ENCODE measurements at regions not wholly inside any gene's neighbourhood (a gene's known extent, or its start where the extent isn't known, plus 50 kb on each side); places are given as distances from the start of the nearest gene placed in this dataset.

DNA sequence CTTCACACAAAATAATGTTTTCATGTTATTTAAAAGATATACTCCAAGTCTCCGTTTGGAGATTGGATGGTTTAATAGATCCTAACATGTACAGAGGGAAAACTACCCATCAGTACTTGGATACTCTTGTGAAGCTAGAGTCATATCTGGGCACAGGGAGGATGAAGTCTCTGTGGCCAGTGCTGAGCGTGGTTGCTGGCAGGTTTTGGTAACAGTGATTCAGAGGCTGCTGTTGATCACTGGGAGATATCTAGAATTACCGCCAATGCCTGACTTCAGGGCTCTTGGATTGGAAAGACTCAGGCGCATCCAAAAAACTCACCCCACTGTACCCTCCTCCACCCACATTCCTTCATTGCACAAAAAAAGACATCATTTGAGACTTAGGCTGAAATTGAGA, 107.2 kb upstream of the PGRMC2 start:
- no peak overlapping the region for H3K4me2 ChIP-seq (ENCODE audit: low read depth, low read length)
- H3K4me3 ChIP-seq (ENCODE audit: insufficient read depth, low read depth, low read length) = no peak overlapping the region
- CTCF ChIA-PET = interaction anchor here (0.6 to 1.0 kb wide), 3 partner anchors 8 to 166 kb away, joined by 3 to 4 read pairs (median 3); no protein-coding TSS in a partner anchor
- peaks cover 7% of the 10 kb centered on the region for H3K4me1 ChIP-seq (ENCODE audit: control insufficient read depth, insufficient read depth, low read length)
- no peak overlapping the region for H4K91ac ChIP-seq (ENCODE audit: insufficient read depth, low read depth, low read length)
- H2AK5ac ChIP-seq (ENCODE audit: low read depth, low read length) = no peak overlapping the region
- H2BK20ac ChIP-seq (ENCODE audit: low read depth, low read length) = peak overlapping the region; percentile 26; the same call in 1 of the 2 replicates
- no peak overlapping the region for H3K56ac ChIP-seq (ENCODE audit: extremely low read depth, insufficient read depth, low read length)
- no peak overlapping the region for H3K4ac ChIP-seq (ENCODE audit: low read depth, low read length)
- H2AK9ac ChIP-seq (replicated peaks; ENCODE audit: low read depth, low read length, poor library complexity) = peak overlapping the region; percentile 66
- intact Hi-C loops (cut with micrococcal nuclease) = loop anchor here (1.0 kb wide), 1 partner anchor 110 kb away; no protein-coding TSS in a partner anchor
- H2BK120ac ChIP-seq (ENCODE audit: low read depth, low read length) = no peak overlapping the region; the same call in 1 of the 2 replicates
- H3K9ac ChIP-seq (ENCODE audit: low read depth, low read length) = no peak overlapping the region
- ATAC-seq (ENCODE audit: low read depth) = no peak
- DNase-seq = peak; percentile 36
- no peak overlapping the region for H3K18ac ChIP-seq (ENCODE audit: low read depth, low read length)
- TF ChIP-seq, protein P1, sequence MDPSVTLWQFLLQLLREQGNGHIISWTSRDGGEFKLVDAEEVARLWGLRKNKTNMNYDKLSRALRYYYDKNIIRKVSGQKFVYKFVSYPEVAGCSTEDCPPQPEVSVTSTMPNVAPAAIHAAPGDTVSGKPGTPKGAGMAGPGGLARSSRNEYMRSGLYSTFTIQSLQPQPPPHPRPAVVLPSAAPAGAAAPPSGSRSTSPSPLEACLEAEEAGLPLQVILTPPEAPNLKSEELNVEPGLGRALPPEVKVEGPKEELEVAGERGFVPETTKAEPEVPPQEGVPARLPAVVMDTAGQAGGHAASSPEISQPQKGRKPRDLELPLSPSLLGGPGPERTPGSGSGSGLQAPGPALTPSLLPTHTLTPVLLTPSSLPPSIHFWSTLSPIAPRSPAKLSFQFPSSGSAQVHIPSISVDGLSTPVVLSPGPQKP (IDR thresholded peaks at IDR 0.05; ENCODE audit: borderline replicate concordance, low read depth, low read length) = no peak
- TF ChIP-seq CHD1 (IDR thresholded peaks at IDR 0.05; ENCODE audit: low read depth, low read length) (no peak), POLR2A (IDR thresholded peaks at IDR 0.05; ENCODE audit: low read depth, low read length) (no peak), RCOR1 (IDR thresholded peaks at IDR 0.05; ENCODE audit: insufficient replicate concordance, low read length) (no peak), MAZ (IDR thresholded peaks at IDR 0.05; ENCODE audit: borderline replicate concordance, low read depth, low read length) (no peak), SMC3 (IDR thresholded peaks at IDR 0.05; ENCODE audit: low read depth, low read length) (no peak), RAD21 (IDR thresholded peaks at IDR 0.05; ENCODE audit: low read length) (no peak), BHLHE40 (IDR thresholded peaks at IDR 0.05; ENCODE audit: low read depth, low read length) (no peak), MXI1 (IDR thresholded peaks at IDR 0.05; ENCODE audit: borderline replicate concordance, low read depth, low read length) (no peak)
- TF ChIP-seq, protein P2, sequence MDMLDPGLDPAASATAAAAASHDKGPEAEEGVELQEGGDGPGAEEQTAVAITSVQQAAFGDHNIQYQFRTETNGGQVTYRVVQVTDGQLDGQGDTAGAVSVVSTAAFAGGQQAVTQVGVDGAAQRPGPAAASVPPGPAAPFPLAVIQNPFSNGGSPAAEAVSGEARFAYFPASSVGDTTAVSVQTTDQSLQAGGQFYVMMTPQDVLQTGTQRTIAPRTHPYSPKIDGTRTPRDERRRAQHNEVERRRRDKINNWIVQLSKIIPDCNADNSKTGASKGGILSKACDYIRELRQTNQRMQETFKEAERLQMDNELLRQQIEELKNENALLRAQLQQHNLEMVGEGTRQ (IDR thresholded peaks at IDR 0.05; ENCODE audit: low read depth, low read length) = no peak
- TF ChIP-seq, protein P3, sequence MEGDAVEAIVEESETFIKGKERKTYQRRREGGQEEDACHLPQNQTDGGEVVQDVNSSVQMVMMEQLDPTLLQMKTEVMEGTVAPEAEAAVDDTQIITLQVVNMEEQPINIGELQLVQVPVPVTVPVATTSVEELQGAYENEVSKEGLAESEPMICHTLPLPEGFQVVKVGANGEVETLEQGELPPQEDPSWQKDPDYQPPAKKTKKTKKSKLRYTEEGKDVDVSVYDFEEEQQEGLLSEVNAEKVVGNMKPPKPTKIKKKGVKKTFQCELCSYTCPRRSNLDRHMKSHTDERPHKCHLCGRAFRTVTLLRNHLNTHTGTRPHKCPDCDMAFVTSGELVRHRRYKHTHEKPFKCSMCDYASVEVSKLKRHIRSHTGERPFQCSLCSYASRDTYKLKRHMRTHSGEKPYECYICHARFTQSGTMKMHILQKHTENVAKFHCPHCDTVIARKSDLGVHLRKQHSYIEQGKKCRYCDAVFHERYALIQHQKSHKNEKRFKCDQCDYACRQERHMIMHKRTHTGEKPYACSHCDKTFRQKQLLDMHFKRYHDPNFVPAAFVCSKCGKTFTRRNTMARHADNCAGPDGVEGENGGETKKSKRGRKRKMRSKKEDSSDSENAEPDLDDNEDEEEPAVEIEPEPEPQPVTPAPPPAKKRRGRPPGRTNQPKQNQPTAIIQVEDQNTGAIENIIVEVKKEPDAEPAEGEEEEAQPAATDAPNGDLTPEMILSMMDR (conservative IDR thresholded peaks at IDR 0.05; ENCODE audit: low read depth, low read length) = no peak
- no peaks in the 10 kb centered on the region for H3K36me3 ChIP-seq (ENCODE audit: control insufficient read depth, insufficient read depth, low read length)
- peaks cover 9% of the 10 kb centered on the region for H3K9me1 ChIP-seq (ENCODE audit: insufficient read depth, low read length)
- H2AFZ ChIP-seq (replicated peaks; ENCODE audit: low read length, poor library complexity) = no peak overlapping the region
- no TSS peak for BruUV-seq (replicated peaks)
- POLR2A ChIA-PET (ENCODE audit: unreplicated experiment) = no interaction called here
- H3K79me1 ChIP-seq (ENCODE audit: low read depth in 1 of 2, low read length in 2 of 2) = no peaks in the 10 kb centered on the region
- H4K5ac ChIP-seq (ENCODE audit: low read depth, low read length) = no peak overlapping the region
- dilution Hi-C loops (cut with HindIII; ENCODE audit: low sequenced_read_pairs, unreplicated experiment) = no loop called here
- H3K27ac ChIP-seq (ENCODE audit: insufficient read depth, low read length) = no peak overlapping the region
- H3K23ac ChIP-seq (ENCODE audit: low read depth, low read length) = no peak overlapping the region
- H3K9me3 ChIP-seq (ENCODE audit: control insufficient read depth, insufficient read depth, low read length) = no peaks in the 10 kb centered on the region
- WGBS, 2 experiments (ENCODE audit: extremely low coverage in 2 of 2, insufficient read length in 1 of 2) = no CpG with 5 or more reads among the region's 4 CpGs
- in situ Hi-C loops (cut with MboI; ENCODE audit: low sequenced_read_pairs) = no loop called here
- no peaks in the 10 kb centered on the region for H3K27me3 ChIP-seq (ENCODE audit: control insufficient read depth, insufficient read depth, low read length)
- no peak overlapping the region for H2BK15ac ChIP-seq (ENCODE audit: low read depth, low read length)
- H4K8ac ChIP-seq (ENCODE audit: low read depth in 2 of 2, low read length in 2 of 2) = no peak overlapping the region
- no peaks in the 10 kb centered on the region for H4K20me1 ChIP-seq (ENCODE audit: insufficient read depth, low read length)
- no peak overlapping the region for H2BK5ac ChIP-seq (ENCODE audit: low read depth, low read length, poor library complexity, severe bottlenecking)
- H3K14ac ChIP-seq (replicated peaks; ENCODE audit: low read depth, low read length) = 0 out of 2 replicates have a peak overlapping the region, but pooled peaks have one; percentile 48

Measured in IMR-90 (cell line).